ENCODE measurements at regions not wholly inside any gene's neighbourhood (a gene's known extent, or its start where the extent isn't known, plus 50 kb on each side); places are given as distances from the start of the nearest gene placed in this dataset.

DNA sequence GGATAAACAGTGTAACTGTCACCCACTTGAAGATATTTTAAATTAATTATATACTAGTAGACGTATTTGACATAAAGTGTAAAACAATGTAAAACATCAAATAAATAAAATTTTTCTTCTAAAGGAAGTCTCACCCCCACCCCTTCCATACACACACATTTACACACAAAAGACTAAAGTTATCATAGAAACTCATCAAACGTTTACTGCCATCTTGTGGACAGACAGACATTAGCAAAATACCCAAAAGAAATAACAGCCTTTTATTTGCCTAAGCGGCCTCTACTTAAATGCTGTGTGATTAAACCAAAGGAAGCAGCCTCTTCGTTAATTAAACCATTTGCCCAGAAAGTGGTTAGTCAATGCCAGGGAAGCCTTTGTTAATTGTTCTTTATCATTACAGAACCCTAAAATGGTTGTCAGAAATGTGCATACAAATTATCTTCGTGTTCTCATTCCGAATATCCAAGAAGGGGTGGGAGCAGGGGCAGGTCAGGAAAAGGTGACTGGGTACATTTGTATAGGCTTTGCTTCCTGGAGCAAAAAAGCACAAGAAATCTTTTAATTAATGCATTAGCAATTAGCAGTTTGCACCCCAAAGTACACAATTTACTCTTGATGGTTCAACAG lies 176.2 kb upstream of the SASH1 start:
- TF ChIP-seq, protein P1, sequence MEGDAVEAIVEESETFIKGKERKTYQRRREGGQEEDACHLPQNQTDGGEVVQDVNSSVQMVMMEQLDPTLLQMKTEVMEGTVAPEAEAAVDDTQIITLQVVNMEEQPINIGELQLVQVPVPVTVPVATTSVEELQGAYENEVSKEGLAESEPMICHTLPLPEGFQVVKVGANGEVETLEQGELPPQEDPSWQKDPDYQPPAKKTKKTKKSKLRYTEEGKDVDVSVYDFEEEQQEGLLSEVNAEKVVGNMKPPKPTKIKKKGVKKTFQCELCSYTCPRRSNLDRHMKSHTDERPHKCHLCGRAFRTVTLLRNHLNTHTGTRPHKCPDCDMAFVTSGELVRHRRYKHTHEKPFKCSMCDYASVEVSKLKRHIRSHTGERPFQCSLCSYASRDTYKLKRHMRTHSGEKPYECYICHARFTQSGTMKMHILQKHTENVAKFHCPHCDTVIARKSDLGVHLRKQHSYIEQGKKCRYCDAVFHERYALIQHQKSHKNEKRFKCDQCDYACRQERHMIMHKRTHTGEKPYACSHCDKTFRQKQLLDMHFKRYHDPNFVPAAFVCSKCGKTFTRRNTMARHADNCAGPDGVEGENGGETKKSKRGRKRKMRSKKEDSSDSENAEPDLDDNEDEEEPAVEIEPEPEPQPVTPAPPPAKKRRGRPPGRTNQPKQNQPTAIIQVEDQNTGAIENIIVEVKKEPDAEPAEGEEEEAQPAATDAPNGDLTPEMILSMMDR (IDR thresholded peaks at IDR 0.05) = peak; percentile 66
- DNase-seq (peak in 3 of 14 experiments; percentile 40 to 56 (median 50)), ATAC-seq (ENCODE audit: poor library complexity) (no peak)
- Histone ChIP-seq H3K4me3 (ENCODE audit: low read length) (no peak overlapping the region), H3K27ac (ENCODE audit: low read depth in 1 of 2, low read length in 2 of 2) (no peak overlapping the region), H3K27me3 (ENCODE audit: control insufficient read depth in 1 of 2, insufficient read depth in 2 of 2, low read length in 2 of 2) (no peaks in the 10 kb centered on the region), H3K4me1 (ENCODE audit: insufficient read depth, low read length) (no peaks in the 10 kb centered on the region), H3K9me3 (ENCODE audit: control insufficient read depth in 1 of 2, insufficient read depth in 1 of 2, low read length in 2 of 2) (no peaks in the 10 kb centered on the region), H3K36me3 (ENCODE audit: insufficient read depth, low read length) (no peaks in the 10 kb centered on the region)
- Mint-ChIP-seq H3K36me3 (ENCODE audit: low read depth) (no peaks in the 10 kb centered on the region), H3K4me1 (ENCODE audit: low read depth) (no peaks in the 10 kb centered on the region), H3K9me3 (no peaks in the 10 kb centered on the region), H3K27ac (no peak overlapping the region), H3K4me3 (no peak overlapping the region), H3K27me3 (peaks cover 19% of the 10 kb centered on the region)
- ChIA-PET CTCF (interaction anchor here (0.5 kb wide), 1 partner anchor 59 kb away, joined by 3 read pairs; no protein-coding TSS in a partner anchor), POLR2A (no interaction called here)
- intact Hi-C loops (cut with DNase I, micrococcal nuclease) = loop anchor here (2.0 to 10.0 kb wide), 5 partner anchors 22 to 1310 kb away; no protein-coding TSS in a partner anchor

DNA sequence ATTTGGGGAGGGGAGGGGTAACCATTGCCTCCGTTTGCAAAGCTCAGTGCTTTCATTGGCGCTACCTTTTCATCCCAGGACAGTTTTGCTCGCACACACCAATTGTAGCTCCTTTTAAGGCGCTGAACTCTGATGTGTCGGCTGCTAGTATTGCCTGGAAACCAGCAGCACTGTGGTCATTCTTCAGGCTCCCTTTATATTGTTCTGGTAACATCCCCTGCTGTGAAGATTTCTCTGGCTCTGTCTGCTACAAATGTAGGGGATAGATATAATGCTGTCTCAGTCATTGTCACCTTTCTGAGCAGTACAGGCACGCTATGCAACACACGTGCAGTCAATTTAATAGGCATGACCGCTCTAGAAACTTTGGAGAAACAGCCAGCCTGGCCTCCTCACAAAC lies 172.9 kb upstream of the SASH1 start:
- POLR2A ChIA-PET = no interaction called here
- Mint-ChIP-seq H3K27me3 (peaks cover 6% of the 10 kb centered on the region), H3K4me1 (ENCODE audit: low read depth) (no peaks in the 10 kb centered on the region), H3K9me3 (no peaks in the 10 kb centered on the region), H3K36me3 (ENCODE audit: low read depth) (no peaks in the 10 kb centered on the region), H3K4me3 (no peak overlapping the region), H3K27ac (no peak overlapping the region)
- DNase-seq = no peak
- TF ChIP-seq, protein P1 (IDR thresholded peaks at IDR 0.05) = no peak
- Histone ChIP-seq H3K9me3 (ENCODE audit: control insufficient read depth in 1 of 2, insufficient read depth in 1 of 2, low read length in 2 of 2) (no peaks in the 10 kb centered on the region), H3K27me3 (ENCODE audit: control insufficient read depth in 1 of 2, insufficient read depth in 2 of 2, low read length in 2 of 2) (peaks cover 0 to 3% of the 10 kb centered on the region in 2 experiments), H3K27ac (ENCODE audit: low read depth in 1 of 2, low read length in 2 of 2) (no peak overlapping the region), H3K4me1 (ENCODE audit: insufficient read depth, low read length) (no peaks in the 10 kb centered on the region), H3K4me3 (ENCODE audit: low read length) (no peak overlapping the region), H3K36me3 (ENCODE audit: insufficient read depth, low read length) (no peaks in the 10 kb centered on the region)
- ATAC-seq (ENCODE audit: poor library complexity) = no peak
- intact Hi-C loops (cut with DNase I, micrococcal nuclease) = loop anchor here in 1 of 2 experiments (10.0 kb wide), 1 partner anchor 1235 kb away; no protein-coding TSS in a partner anchor
- CTCF ChIA-PET = no interaction called here

DNA sequence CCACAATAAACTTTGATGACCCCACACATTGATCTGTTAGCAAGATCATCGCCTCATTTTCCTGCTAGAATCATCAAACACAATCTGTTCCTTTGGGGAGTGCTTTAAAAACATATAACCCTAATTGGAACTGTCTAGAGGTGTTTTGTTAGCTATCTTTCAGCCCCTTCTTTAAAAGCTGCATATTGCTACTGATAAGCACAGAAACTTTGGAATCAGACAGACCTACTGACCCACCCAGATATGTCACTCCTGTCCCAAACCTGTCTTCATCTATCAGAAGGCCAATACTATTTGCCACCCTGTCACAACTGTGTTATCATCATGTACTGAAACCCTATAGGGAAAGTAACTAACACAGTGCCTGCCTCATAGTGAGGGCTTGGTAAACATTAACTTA lies 172.4 kb upstream of the SASH1 start:
- H3K27ac Mint-ChIP-seq = no peak overlapping the region
- no peaks in the 10 kb centered on the region for H3K9me3 Mint-ChIP-seq
- no peaks in the 10 kb centered on the region for H3K9me3 ChIP-seq (ENCODE audit: control insufficient read depth in 1 of 2, insufficient read depth in 1 of 2, low read length in 2 of 2)
- no peak overlapping the region for H3K4me3 ChIP-seq (ENCODE audit: low read length)
- H3K36me3 ChIP-seq (ENCODE audit: insufficient read depth, low read length) = no peaks in the 10 kb centered on the region
- peaks cover 0 to 3% of the 10 kb centered on the region in 2 experiments for H3K27me3 ChIP-seq (ENCODE audit: control insufficient read depth in 1 of 2, insufficient read depth in 2 of 2, low read length in 2 of 2)
- DNase-seq (no peak), ATAC-seq (ENCODE audit: poor library complexity) (no peak)
- peaks cover 11% of the 10 kb centered on the region for H3K27me3 Mint-ChIP-seq
- no peak overlapping the region for H3K4me3 Mint-ChIP-seq
- H3K36me3 Mint-ChIP-seq (ENCODE audit: low read depth) = no peaks in the 10 kb centered on the region
- TF ChIP-seq, protein P1 (IDR thresholded peaks at IDR 0.05) = no peak
- ChIA-PET POLR2A (no interaction called here), CTCF (no interaction called here)
- H3K4me1 ChIP-seq (ENCODE audit: insufficient read depth, low read length) = no peaks in the 10 kb centered on the region
- H3K27ac ChIP-seq (ENCODE audit: low read depth in 1 of 2, low read length in 2 of 2) = no peak overlapping the region
- H3K4me1 Mint-ChIP-seq (ENCODE audit: low read depth) = no peaks in the 10 kb centered on the region
- intact Hi-C loops (cut with DNase I, micrococcal nuclease) = no loop called here

Measured in CD4-positive, alpha-beta T cell (primary cell).